Small intestine (tissue), 7 donors: ENCODE measurements at regions not wholly inside any gene's neighbourhood (a gene's known extent, or its start where the extent isn't known, plus 50 kb on each side); places are given as distances from the start of the nearest gene placed in this dataset.
A peak's percentile ranks its signal among the peaks of the same experiment; 100 is the strongest.

Source experiments
- DNase-seq, 2 donors: peaks; one replicate each; pipeline versions ENCODE4 v3.0.0 to v3.0.0-alpha.2; 2013
- FAIRE-seq: peaks from 2 replicates; lab custom pipeline; 2012; peaks lifted over from hg19 to GRCh38; lab: Jason Lieb, UNC
- H3K27ac ChIP-seq, 3 donors: one replicate each; pipeline ENCODE4 v1.5.1; 2013; ENCODE audit warnings: low read length in 2 of 3, mild to moderate bottlenecking in 2 of 3, control low read depth in 1 of 3, inconsistent platforms in 1 of 3, low read depth in 1 of 3, moderate library complexity in 1 of 3
- H3K27me3 ChIP-seq, 3 donors: one replicate each; pipeline ENCODE4 v1.6.1; 2013; ENCODE audit warnings: low read length in 3 of 3, inconsistent platforms in 1 of 3; ENCODE audit not compliant: control insufficient read depth in 3 of 3, insufficient read depth in 3 of 3
- H3K36me3 ChIP-seq, 3 donors: one replicate each; pipeline ENCODE4 v1.6.1; 2013; ENCODE audit warnings: low read length in 3 of 3, inconsistent platforms in 1 of 3, low read depth in 1 of 3, mild to moderate bottlenecking in 1 of 3, moderate library complexity in 1 of 3; ENCODE audit not compliant: control insufficient read depth in 3 of 3, insufficient read depth in 2 of 3
- H3K4me1 ChIP-seq, 3 donors: one replicate each; pipeline ENCODE4 v1.6.1; 2013; ENCODE audit warnings: low read length in 2 of 3, inconsistent platforms in 1 of 3, low read depth in 1 of 3, mild to moderate bottlenecking in 1 of 3, moderate library complexity in 1 of 3; ENCODE audit not compliant: control insufficient read depth in 3 of 3, insufficient read depth in 2 of 3
- H3K4me3 ChIP-seq, 3 donors: one replicate each; pipeline ENCODE4 v1.5.1; 2013; ENCODE audit warnings: low read length in 3 of 3, control low read depth in 1 of 3, inconsistent platforms in 1 of 3, low read depth in 1 of 3, mild to moderate bottlenecking in 1 of 3, moderate library complexity in 1 of 3
- H3K9me3 ChIP-seq, 2 donors: one replicate each; pipeline ENCODE4 v1.6.1; 2013; ENCODE audit warnings: low read depth in 1 of 2, low read length in 1 of 2; ENCODE audit not compliant: control insufficient read depth in 2 of 2, insufficient read depth in 1 of 2
- WGBS, 3 donors: extraction: QIAGEN DNeasy Blood & Tissue Kit; methylation state at CpG; one replicate each; pipeline ENCODE4 v1.1.7; 2013; 5-methylcytosine and 5-hydroxymethylcytosine counted together
- donor health status: healthy with polysubstance abuse.
- donor health status: control.
- donor health status: control.
- donor health status: Bipolar disorder and iron deficiency.
- donor health status: healthy.

GRCh38 chrX:39372115-39372514 lies 570.9 kb downstream of the MID1IP1 start:
- no peak overlapping the region for H3K4me3 ChIP-seq
- FAIRE-seq (no peak), DNase-seq (no peak)
- peaks cover 0 to 13% (median 2%) of the 10 kb centered on the region in 3 donors for H3K4me1 ChIP-seq
- 81 to 97% (median 94%) methylated on average over 3 of the region's 3 CpGs for WGBS, 3 donors
- H3K36me3 ChIP-seq, result no peaks in the 10 kb centered on the region
- no peaks in the 10 kb centered on the region for H3K9me3 ChIP-seq
- H3K27me3 ChIP-seq, result no peaks in the 10 kb centered on the region
- no peak overlapping the region for H3K27ac ChIP-seq

- H3K4me1 ChIP-seq, result no peaks in the 10 kb centered on the region
- no peak overlapping the region for H3K27ac ChIP-seq
- no peak overlapping the region for H3K4me3 ChIP-seq
- no peaks in the 10 kb centered on the region for H3K36me3 ChIP-seq
- FAIRE-seq (no peak), DNase-seq (no peak)
- H3K9me3 ChIP-seq, result no peaks in the 10 kb centered on the region
- H3K27me3 ChIP-seq, result no peaks in the 10 kb centered on the region
These were observed 575.9 kb downstream of the MID1IP1 start for GRCh38 chrX:39377157-39377556.

- FAIRE-seq (no peak), DNase-seq (no peak)
- H3K36me3 ChIP-seq, result no peaks in the 10 kb centered on the region
- no peaks in the 10 kb centered on the region for H3K9me3 ChIP-seq
- WGBS, 3 donors, result 79 to 100% (median 84%) methylated on average over 1 of the region's 1 CpG
- no peaks in the 10 kb centered on the region for H3K4me1 ChIP-seq
- H3K27me3 ChIP-seq, result no peaks in the 10 kb centered on the region
- no peak overlapping the region for H3K27ac ChIP-seq
- no peak overlapping the region for H3K4me3 ChIP-seq
These were observed 576.5 kb downstream of the MID1IP1 start for GRCh38 chrX:39377773-39378172.

- 68 to 89% (median 72%) methylated on average over 5 of the region's 5 CpGs for WGBS, 3 donors
- FAIRE-seq (no peak), DNase-seq (no peak)
- H3K4me1 ChIP-seq, result no peaks in the 10 kb centered on the region
- no peak overlapping the region for H3K4me3 ChIP-seq
- no peaks in the 10 kb centered on the region for H3K36me3 ChIP-seq
- no peak overlapping the region for H3K27ac ChIP-seq
- no peaks in the 10 kb centered on the region for H3K9me3 ChIP-seq
- no peaks in the 10 kb centered on the region for H3K27me3 ChIP-seq
These were observed 580.2 kb downstream of the MID1IP1 start for GRCh38 chrX:39381422-39381821.

- FAIRE-seq, result no peak
- no peak overlapping the region for H3K4me3 ChIP-seq
- 82 to 91% (median 89%) methylated on average over 6 of the region's 6 CpGs for WGBS, 3 donors
These were observed 583.7 kb downstream of the MID1IP1 start for GRCh38 chrX:39384996-39385395.

GRCh38 chrX:39388730-39389129 lies 587.5 kb downstream of the MID1IP1 start:
- Histone ChIP-seq H3K4me3 (no peak overlapping the region), H3K36me3 (no peaks in the 10 kb centered on the region), H3K9me3 (no peaks in the 10 kb centered on the region), H3K4me1 (no peaks in the 10 kb centered on the region), H3K27me3 (no peaks in the 10 kb centered on the region), H3K27ac (no peak overlapping the region)
- DNase-seq, result no peak
- 71 to 93% (median 84%) methylated on average over 2 of the region's 2 CpGs for WGBS, 3 donors
- no peak for FAIRE-seq

More at GRCh38 chrX:39384996-39385395, 583.7 kb downstream of the MID1IP1 start:
- no peak for DNase-seq
- H3K9me3 ChIP-seq, result no peaks in the 10 kb centered on the region
- no peaks in the 10 kb centered on the region for H3K27me3 ChIP-seq
- H3K4me1 ChIP-seq, result no peaks in the 10 kb centered on the region
- no peaks in the 10 kb centered on the region for H3K36me3 ChIP-seq
- no peak overlapping the region for H3K27ac ChIP-seq

GRCh38 chrX:39396358-39396995 lies 595.2 kb downstream of the MID1IP1 start:
- H3K27me3 ChIP-seq, result no peaks in the 10 kb centered on the region
- no peaks in the 10 kb centered on the region for H3K9me3 ChIP-seq
- DNase-seq (no peak), FAIRE-seq (no peak)
- H3K4me1 ChIP-seq, result peaks cover 0 to 7% (median 0%) of the 10 kb centered on the region in 3 donors
- H3K4me3 ChIP-seq, result no peak overlapping the region
- no peak overlapping the region for H3K27ac ChIP-seq
- 69 to 77% (median 71%) methylated on average over 10 of the region's 10 CpGs for WGBS, 3 donors
- H3K36me3 ChIP-seq, result no peaks in the 10 kb centered on the region

GRCh38 chrX:39397561-39398199 lies 596.4 kb downstream of the MID1IP1 start:
- FAIRE-seq, result no peak
- H3K36me3 ChIP-seq, result no peaks in the 10 kb centered on the region
- peaks cover 0 to 7% (median 0%) of the 10 kb centered on the region in 3 donors for H3K4me1 ChIP-seq
- H3K27me3 ChIP-seq, result no peaks in the 10 kb centered on the region
- no peaks in the 10 kb centered on the region for H3K9me3 ChIP-seq
- H3K27ac ChIP-seq, result no peak overlapping the region
- WGBS, 3 donors, result 41 to 74% (median 66%) methylated on average over 14 of the region's 14 CpGs
- no peak overlapping the region for H3K4me3 ChIP-seq
- DNase-seq, result peak; percentile 6 to 58
